Endothelial cell of umbilical vein (primary cell): ENCODE measurements at regions not wholly inside any gene's neighbourhood (a gene's known extent, or its start where the extent isn't known, plus 50 kb on each side); places are given as distances from the start of the nearest gene placed in this dataset.

Source experiments
- BruUV-seq: library from RNA; stranded (reverse); fragments of 400-500 nt; replicated peaks from 2 replicates; lab custom pipeline; 2021; lab: Mats Ljungman, UMichigan
- CTCF ChIA-PET: fragments of 300-600, 350-600 bp; sonication (Branson Sonifier 250); formaldehyde crosslinking; loops from one replicate; lab custom pipeline; 2021; ENCODE audit warnings: antibody characterized with exemption, inconsistent platforms; lab: Charles Lee
- POLR2A ChIA-PET: fragments of 300-600, 350-600 bp; sonication (Branson Sonifier 250); formaldehyde crosslinking; loops from one replicate; lab custom pipeline; 2021; ENCODE audit warnings: antibody characterized with exemption, inconsistent platforms; lab: Charles Lee
- DNase-seq: peaks from one replicate; pipeline ENCODE4 v3.0.0-alpha.2; 2011; ENCODE audit warnings: low read depth, low spot score
- FAIRE-seq: peaks from 2 replicates; lab custom pipeline; 2011; peaks lifted over from hg19 to GRCh38; lab: Jason Lieb, UNC
- H2AFZ ChIP-seq: 2 replicates; pipeline ENCODE4 v1.6.0; 2012; ENCODE audit warnings: low read depth, low read length, control low read depth, inconsistent platforms
- H3K27ac ChIP-seq: 2 replicates; pipeline ENCODE4 v1.5.1; 2011; ENCODE audit warnings: low read depth, mild to moderate bottlenecking, control low read depth, low read length, moderate library complexity; ENCODE audit not compliant: insufficient read depth
- H3K27me3 ChIP-seq, 2 experiments: 2 replicates each; pipeline versions ENCODE4 v1.6.0 to v1.6.1; 2011; ENCODE audit warnings: low read length in 2 of 2, mixed read lengths in 1 of 2; ENCODE audit not compliant: control insufficient read depth in 2 of 2, insufficient read depth in 2 of 2
- H3K36me3 ChIP-seq, 2 experiments: 2 replicates in 1 of 2; 3 replicates in 1 of 2; pipeline ENCODE4 v1.5.1; 2011; ENCODE audit warnings: low read length in 2 of 2, mild to moderate bottlenecking in 1 of 2, moderate library complexity in 1 of 2; ENCODE audit not compliant: control insufficient read depth in 2 of 2, insufficient read depth in 2 of 2; ENCODE audit errors: extremely low read depth in 1 of 2
- H3K4me1 ChIP-seq: 3 replicates; pipeline ENCODE4 v1.5.1; 2011; ENCODE audit warnings: mild to moderate bottlenecking, low read length; ENCODE audit not compliant: control insufficient read depth, insufficient read depth; ENCODE audit errors: extremely low read depth
- H3K4me2 ChIP-seq: 2 replicates; pipeline ENCODE4 v1.6.1; 2011; ENCODE audit warnings: low read length, control low read depth, mixed read lengths; ENCODE audit not compliant: insufficient read depth
- H3K4me3 ChIP-seq, 3 experiments: fragments of 200-600 bp in 1 of 3; sonication (generic), shearing (Covaris generic) in 1 of 3; replicated peaks in 1 of 3; 2 replicates each; pipeline ENCODE4 v1.5.1; 2011 to 2016; ENCODE audit warnings: control low read depth in 3 of 3, low read length in 3 of 3, mild to moderate bottlenecking in 2 of 3, inconsistent platforms in 1 of 3, low read depth in 1 of 3, moderate library complexity in 1 of 3; ENCODE audit not compliant: insufficient read depth in 1 of 3
- H3K79me2 ChIP-seq: 2 replicates; pipeline ENCODE4 v1.6.0; 2012; ENCODE audit warnings: low read length, inconsistent platforms; ENCODE audit not compliant: control insufficient read depth, insufficient read depth
- H3K9ac ChIP-seq: replicated peaks from 2 replicates; pipeline ENCODE3; 2011; ENCODE audit warnings: low read length, control low read depth; ENCODE audit not compliant: insufficient read depth; ENCODE audit errors: extremely low read depth
- H3K9me1 ChIP-seq: replicated peaks from 3 replicates; pipeline ENCODE4 v1.6.0; 2011; ENCODE audit warnings: mild to moderate bottlenecking, low read length; ENCODE audit not compliant: control insufficient read depth, insufficient read depth; ENCODE audit errors: extremely low read depth
- H3K9me3 ChIP-seq: replicated peaks from 2 replicates; pipeline ENCODE4 v1.5.1; 2012; ENCODE audit warnings: low read length, inconsistent platforms; ENCODE audit not compliant: control insufficient read depth, insufficient read depth
- H4K20me1 ChIP-seq: replicated peaks from 2 replicates; pipeline ENCODE3; 2011; ENCODE audit warnings: mild to moderate bottlenecking, low read length; ENCODE audit not compliant: control insufficient read depth, insufficient read depth; ENCODE audit errors: extremely low read depth
- EZH2 ChIP-seq: IDR thresholded peaks from 2 replicates; pipeline ENCODE4 v1.6.1; 2012; ENCODE audit warnings: borderline replicate concordance, low read depth, mild to moderate bottlenecking, moderate library complexity, low read length, inconsistent platforms; ENCODE audit not compliant: severe bottlenecking
- FOS ChIP-seq: IDR thresholded peaks from 2 replicates; pipeline ENCODE4 v1.6.1; 2011; ENCODE audit warnings: mild to moderate bottlenecking, low read length, moderate library complexity, borderline replicate concordance; ENCODE audit not compliant: insufficient read depth
- GATA2 ChIP-seq: IDR thresholded peaks from 2 replicates; pipeline ENCODE4 v1.7.0; 2011; ENCODE audit warnings: low read depth, mild to moderate bottlenecking, moderate library complexity, mixed read lengths, low read length; ENCODE audit not compliant: insufficient read length, insufficient read depth
- JUN ChIP-seq: IDR thresholded peaks from 2 replicates; pipeline ENCODE4 v1.6.1; 2011; ENCODE audit warnings: borderline replicate concordance, low read depth; ENCODE audit not compliant: insufficient read length, insufficient read depth
- MYC ChIP-seq: IDR thresholded peaks from one replicate; pipeline ENCODE4 v1.6.1; 2011; ENCODE audit warnings: mild to moderate bottlenecking, low read depth, low read length
- POLR2A ChIP-seq: IDR thresholded peaks from 2 replicates; pipeline ENCODE4 v1.6.1; 2012; ENCODE audit warnings: low read depth, mild to moderate bottlenecking, control low read depth, low read length
- POLR2AphosphoS5 ChIP-seq: IDR thresholded peaks from 2 replicates; pipeline ENCODE4 v1.6.1; 2012; ENCODE audit warnings: low read depth, mild to moderate bottlenecking, control low read depth, low read length, moderate library complexity; ENCODE audit not compliant: insufficient read depth
- dilution Hi-C: fragments of 300-500 bp; cut with MboI; formaldehyde crosslinking; loops from one replicate; pipeline ENCODE4 v1.15.0; 2019; ENCODE audit warnings: low sequenced_read_pairs; ENCODE audit not compliant: extremely low pct_ligation_motif_present
- intact Hi-C: fragments of 100-400 bp; cut with micrococcal nuclease; formaldehyde crosslinking; loops from one replicate; pipeline ENCODE4 v1.10.0; 2022
- TF ChIP-seq, protein P1 (sequence below): IDR thresholded peaks from 2 replicates; pipeline ENCODE4 v1.6.1; 2011; ENCODE audit not compliant: insufficient read depth, insufficient read length
- TF ChIP-seq, protein P2 (sequence below), 2 donors: IDR thresholded peaks; 1 replicate in 1 of 2; 2 replicates in 1 of 2; pipeline ENCODE4 v1.5.1; 2011; ENCODE audit warnings: low read length in 2 of 2, mild to moderate bottlenecking in 2 of 2, moderate library complexity in 2 of 2, control low read depth in 1 of 2, inconsistent platforms in 1 of 2, low read depth in 1 of 2; ENCODE audit not compliant: insufficient read depth in 1 of 2; ENCODE audit errors: extremely low read depth in 1 of 2

DNA sequence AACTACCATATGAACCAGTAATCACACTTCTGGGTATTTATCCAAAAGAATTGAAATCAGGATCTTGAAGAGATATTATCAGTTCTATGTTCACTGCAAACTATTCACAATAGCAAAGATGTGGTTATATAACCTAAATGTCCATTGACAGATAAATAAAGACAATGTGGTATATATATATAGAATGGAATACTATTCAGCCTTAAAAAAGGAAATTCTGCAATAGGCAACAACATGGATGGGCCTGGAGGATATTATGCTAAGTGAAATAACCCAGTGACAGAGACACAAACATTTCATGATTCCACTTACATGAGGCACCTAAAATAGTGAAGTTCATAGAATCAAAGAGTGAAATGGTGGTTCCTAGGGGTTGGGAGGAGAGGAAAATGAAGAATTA lies 90.6 kb upstream of the CDK1 start:
- Histone ChIP-seq H3K9me1 (no peaks in the 10 kb centered on the region), H2AFZ (no peak overlapping the region), H3K36me3 (no peaks in the 10 kb centered on the region), H3K4me2 (no peak overlapping the region), H3K27me3 (no peaks in the 10 kb centered on the region), H4K20me1 (no peaks in the 10 kb centered on the region), H3K9ac (no peak overlapping the region), H3K79me2 (no peaks in the 10 kb centered on the region), H3K4me1 (no peaks in the 10 kb centered on the region), H3K9me3 (no peaks in the 10 kb centered on the region), H3K4me3 (no peak overlapping the region), H3K27ac (no peak overlapping the region)
- CTCF ChIA-PET: no interaction called here
- dilution Hi-C loops: no loop called here
- TF ChIP-seq POLR2AphosphoS5 (no peak), GATA2 (no peak), MYC (no peak), EZH2 (no peak), POLR2A (no peak), FOS (no peak), JUN (no peak)
- TF ChIP-seq, protein P1, sequence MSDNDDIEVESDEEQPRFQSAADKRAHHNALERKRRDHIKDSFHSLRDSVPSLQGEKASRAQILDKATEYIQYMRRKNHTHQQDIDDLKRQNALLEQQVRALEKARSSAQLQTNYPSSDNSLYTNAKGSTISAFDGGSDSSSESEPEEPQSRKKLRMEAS: no peak
- TF ChIP-seq, protein P2, sequence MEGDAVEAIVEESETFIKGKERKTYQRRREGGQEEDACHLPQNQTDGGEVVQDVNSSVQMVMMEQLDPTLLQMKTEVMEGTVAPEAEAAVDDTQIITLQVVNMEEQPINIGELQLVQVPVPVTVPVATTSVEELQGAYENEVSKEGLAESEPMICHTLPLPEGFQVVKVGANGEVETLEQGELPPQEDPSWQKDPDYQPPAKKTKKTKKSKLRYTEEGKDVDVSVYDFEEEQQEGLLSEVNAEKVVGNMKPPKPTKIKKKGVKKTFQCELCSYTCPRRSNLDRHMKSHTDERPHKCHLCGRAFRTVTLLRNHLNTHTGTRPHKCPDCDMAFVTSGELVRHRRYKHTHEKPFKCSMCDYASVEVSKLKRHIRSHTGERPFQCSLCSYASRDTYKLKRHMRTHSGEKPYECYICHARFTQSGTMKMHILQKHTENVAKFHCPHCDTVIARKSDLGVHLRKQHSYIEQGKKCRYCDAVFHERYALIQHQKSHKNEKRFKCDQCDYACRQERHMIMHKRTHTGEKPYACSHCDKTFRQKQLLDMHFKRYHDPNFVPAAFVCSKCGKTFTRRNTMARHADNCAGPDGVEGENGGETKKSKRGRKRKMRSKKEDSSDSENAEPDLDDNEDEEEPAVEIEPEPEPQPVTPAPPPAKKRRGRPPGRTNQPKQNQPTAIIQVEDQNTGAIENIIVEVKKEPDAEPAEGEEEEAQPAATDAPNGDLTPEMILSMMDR (IDR thresholded peaks at IDR 0.05; ENCODE audit: extremely low read depth in 1 of 2, insufficient read depth in 1 of 2, low read depth in 1 of 2, low read length in 2 of 2): no peak
- no TSS peak for BruUV-seq
- POLR2A ChIA-PET: no interaction called here
- no peak for FAIRE-seq
- intact Hi-C loops: no loop called here
- DNase-seq: no peak
